AG08396 (cell line): ENCODE measurements at regions not wholly inside any gene's neighbourhood (a gene's known extent, or its start where the extent isn't known, plus 50 kb on each side); places are given as distances from the start of the nearest gene placed in this dataset.

Experiments used
- DNase-seq: peaks from one replicate; pipeline ENCODE4 v3.0.0; 2012; ENCODE audit warnings: low spot score, mixed read lengths

- DNase-seq = no peak
Measured at GRCh38 chr5:172569861-172570558, 71.1 kb upstream of the NEURL1B start.

GRCh38 chr5:172568308-172568910, 72.7 kb upstream of the NEURL1B start:
- DNase-seq = no peak

GRCh38 chr5:172567843-172568242, 73.2 kb upstream of the NEURL1B start:
- DNase-seq = no peak

GRCh38 chr5:172567294-172567693, 73.8 kb upstream of the NEURL1B start:
- DNase-seq = no peak

- no peak for DNase-seq
Measured at GRCh38 chr5:172565931-172566665, 75.0 kb upstream of the NEURL1B start.

DNA sequence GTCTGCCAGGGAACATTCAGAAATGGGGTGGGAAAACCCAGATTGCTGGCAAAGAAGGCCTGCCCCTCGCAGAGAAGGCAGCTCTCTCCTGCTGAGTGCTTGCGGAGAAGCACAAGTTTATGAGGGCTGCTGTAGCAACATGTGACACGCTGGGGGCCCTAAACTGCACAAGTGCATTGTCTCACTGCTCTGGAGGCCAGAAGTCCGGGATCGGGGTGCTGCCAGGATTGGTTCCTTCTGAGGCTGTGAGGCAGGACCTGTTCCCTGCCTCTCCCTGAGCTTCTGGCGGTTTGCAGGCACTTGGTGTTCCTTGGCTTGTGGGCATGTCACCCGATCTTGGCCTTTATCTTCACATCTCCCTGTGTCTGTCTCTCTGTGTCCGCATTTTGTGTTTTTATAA, 75.6 kb upstream of the NEURL1B start:
- no peak for DNase-seq

DNA sequence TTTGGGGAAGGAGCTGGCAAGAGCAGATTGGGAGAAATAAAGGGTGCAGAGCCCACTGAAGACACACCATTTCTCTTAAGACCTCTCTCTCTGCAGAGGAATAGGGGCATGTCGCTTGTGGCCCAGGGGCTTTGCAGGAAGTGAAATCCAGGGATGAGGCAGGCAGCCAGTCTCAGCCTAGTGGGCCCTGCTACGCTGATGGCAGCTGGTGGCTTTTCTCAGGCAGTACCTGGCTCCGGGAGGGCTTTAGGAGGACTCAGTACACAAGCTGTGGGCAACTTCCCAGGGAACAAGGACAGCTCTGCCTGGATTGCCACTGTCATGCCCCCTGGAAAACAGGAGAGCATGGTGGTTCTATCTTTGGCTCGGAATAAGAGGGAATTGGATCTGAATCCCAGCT, 76.2 kb upstream of the NEURL1B start:
- DNase-seq = no peak

GRCh38 chr5:172564188-172564587, 76.9 kb upstream of the NEURL1B start:
- no peak for DNase-seq

DNA sequence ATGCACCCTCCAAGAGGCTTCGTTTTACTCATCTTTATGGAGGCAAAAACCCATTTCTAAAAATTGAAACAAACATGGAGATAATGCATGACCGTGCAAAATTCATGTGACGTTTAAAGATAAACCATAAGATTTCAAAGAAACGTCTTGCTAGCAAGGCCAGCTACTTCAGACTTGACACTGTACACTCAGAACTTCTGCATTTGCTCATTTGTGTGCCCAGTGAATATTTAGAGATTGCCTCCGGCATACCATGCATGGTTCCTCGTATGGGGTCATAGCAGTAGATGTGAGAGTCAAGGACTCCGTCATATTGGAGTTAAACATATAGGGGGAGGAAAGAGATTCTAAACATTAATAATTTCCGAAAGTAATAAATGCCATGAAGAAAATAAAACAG, 78.6 kb upstream of the NEURL1B start:
- DNase-seq = no peak

DNA sequence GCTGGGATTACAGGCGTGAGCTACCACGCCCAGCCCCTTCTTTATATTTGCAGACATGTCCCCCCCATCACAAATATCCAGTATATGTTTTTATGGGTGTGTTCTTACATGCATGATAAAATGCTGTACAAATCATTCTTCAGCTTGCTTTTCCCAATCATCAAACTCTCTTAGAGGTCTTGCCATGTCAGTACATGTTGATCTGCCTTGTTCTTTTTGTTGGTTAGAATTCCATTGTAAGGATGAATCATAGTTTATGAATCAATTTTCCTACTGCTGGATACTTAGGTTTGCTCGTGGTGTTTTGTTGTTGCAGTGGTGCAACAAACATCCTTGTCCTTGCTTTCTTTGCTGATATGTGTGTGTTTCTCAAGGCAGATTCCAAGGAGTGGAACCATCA, 79.9 kb upstream of the NEURL1B start:
- peak; percentile 19 for DNase-seq

DNA sequence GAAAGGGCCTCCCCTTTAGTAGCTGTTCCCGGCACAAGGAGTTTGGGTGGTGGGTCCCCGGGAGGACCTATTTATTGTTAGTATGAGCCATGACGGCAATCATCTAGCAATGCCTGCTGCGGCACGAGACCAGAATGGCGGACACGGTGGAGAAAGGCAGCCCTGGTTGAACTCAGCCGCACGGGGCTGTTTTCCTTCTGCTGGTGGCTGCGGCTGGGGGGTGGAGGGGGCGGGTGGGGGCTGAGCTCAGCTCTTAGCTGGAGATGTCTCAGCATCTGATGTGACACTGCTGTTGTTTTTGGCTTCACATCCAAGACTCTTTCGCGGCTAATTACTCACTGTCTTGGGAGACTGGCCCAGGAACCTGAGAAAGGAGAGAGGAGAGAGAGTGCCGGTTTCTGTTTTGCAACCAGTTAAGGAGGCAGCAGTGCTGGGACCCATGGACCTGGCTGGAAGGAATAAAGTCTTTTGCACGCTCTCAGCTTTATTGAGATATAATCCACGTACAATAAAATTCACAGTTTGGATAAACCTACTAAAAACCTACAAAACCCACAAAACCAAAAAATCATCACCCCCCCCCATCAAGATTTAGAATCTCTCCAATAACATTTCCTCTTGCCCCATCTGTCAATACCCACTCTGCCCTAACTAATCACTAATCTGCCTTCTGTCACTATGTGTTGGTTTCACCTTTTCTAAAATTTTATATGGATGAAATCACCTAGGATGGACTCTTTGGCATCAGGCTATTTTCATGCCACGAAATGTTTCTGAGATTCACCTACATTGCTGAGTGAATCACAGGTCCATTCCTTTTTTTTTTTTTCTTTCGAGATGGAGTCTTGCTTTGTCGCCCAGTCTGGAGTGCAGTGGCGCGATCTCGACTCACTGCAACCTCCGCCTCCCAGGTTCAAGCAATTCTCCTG, 81.8 kb upstream of the NEURL1B start:
- DNase-seq = peak; percentile 81

- DNase-seq = no peak
Measured at GRCh38 chr5:172558076-172558976, 82.7 kb upstream of the NEURL1B start.

GRCh38 chr5:172556971-172557461, 84.0 kb upstream of the NEURL1B start:
- DNase-seq = no peak

GRCh38 chr5:172556262-172556661, 84.8 kb upstream of the NEURL1B start:
- DNase-seq = no peak

- DNase-seq = no peak
Measured at GRCh38 chr5:172554562-172554961, 86.5 kb upstream of the NEURL1B start.

- DNase-seq = no peak
Measured at GRCh38 chr5:172553903-172554302, 87.2 kb upstream of the NEURL1B start.

DNA sequence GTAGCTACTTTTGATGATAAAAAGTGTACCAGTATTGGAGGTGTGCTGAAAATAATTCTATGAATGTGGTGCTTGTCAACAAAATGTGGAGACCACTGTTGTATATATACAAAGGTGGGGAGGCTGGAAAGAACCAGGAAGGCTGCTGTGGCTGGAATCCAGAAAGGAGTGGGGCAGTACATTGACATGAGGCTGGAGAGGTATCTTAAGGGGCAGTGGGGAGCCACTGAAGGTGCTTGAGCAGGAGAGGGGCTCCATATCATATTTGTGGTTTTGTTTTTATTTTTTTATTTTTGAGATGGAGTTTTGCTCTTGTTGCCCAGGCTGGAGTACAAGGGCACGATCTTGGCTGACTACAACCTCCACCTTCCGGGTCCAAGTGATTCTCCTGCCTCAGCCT, 87.9 kb upstream of the NEURL1B start:
- DNase-seq = no peak

GRCh38 chr5:172550996-172551395, 90.1 kb upstream of the NEURL1B start:
- DNase-seq = no peak

DNA sequence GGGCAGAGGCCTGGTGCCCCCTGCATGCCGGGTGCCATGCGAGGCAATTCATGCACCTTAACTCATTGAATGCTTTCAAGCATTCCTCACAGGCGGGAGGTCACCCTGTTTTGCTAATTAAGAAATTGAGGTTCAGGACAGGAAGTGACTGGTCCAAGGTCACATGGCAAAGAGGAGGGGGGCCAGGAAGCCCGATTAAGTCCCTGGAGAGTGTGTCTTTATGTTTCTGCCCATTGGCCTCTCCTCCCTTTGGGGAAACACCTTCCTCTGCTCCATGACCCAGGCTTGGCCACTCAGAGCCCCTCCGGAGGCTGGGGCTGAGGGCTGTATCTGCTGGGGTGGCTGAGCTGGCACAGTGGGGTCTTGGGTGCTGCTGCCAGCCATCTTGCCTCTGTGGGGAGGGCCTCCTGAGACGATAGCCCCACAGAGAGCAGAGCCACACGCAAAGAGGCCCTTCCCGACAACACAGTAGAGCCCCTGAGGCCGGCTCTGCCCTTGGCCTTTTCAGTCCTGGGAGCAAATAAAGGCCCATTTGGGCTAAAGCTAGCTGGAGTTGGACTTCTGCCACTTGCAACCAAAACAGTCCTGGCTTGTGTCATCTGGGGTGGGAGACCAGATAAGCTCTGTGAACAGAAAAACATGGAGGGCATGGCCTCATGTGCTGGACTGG, 90.8 kb upstream of the NEURL1B start:
- DNase-seq = no peak

DNA sequence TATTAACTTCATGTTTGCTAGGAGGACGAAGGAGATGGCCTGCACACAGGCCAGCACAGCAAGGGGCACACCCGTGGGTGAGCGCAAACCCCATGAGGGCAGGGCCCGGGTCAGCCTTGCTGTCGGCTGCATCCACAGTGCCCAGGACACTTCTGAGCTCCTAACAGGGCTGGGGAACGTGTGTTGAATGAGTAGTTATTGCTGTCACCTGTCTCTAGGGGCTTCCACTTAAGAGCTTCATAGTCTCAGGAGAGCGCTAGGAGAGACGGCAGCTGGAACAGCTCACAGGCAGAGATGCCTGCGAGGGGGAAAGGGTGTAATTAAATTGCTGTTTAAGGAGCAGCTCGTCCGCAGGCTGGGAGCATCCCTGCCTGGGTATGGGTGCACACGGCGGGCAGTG, 91.4 kb upstream of the NEURL1B start:
- DNase-seq = no peak
